Activated naive CD4-positive, alpha-beta T cell treated with anti-CD3 and anti-CD28 coated beads, Interleukin-2, amount 50 U/mL, for 72 hours (primary cell): ENCODE measurements at regions not wholly inside any gene's neighbourhood (a gene's known extent, or its start where the extent isn't known, plus 50 kb on each side); places are given as distances from the start of the nearest gene placed in this dataset.
"Not testable (repeated sequence)": the region's sequence is repeated elsewhere in the genome, so short reads cannot be mapped to it uniquely, and the experiment has no call there.

ENCODE experiments used
- ATAC-seq, 2 donors: fragments of 150-1000 bp; cut with Tn5 transposase; 2 replicates each; pipeline ENCODE4 v1.10.0; 2021; ENCODE audit warnings: mild to moderate bottlenecking in 2 of 2, moderate library complexity in 2 of 2
- DNase-seq, 2 donors: peaks; one replicate each; pipeline ENCODE4 v3.0.0; 2021 to 2022; ENCODE audit warnings: low spot score in 2 of 2
- H3K27ac Mint-ChIP-seq, 2 donors: one replicate each; pipeline ENCODE4 v1.8.0; 2022; ENCODE audit warnings: mild to moderate bottlenecking in 2 of 2, mixed read lengths in 2 of 2
- H3K36me3 Mint-ChIP-seq, 2 donors: one replicate each; pipeline ENCODE4 v1.8.0; 2022; ENCODE audit warnings: mixed read lengths in 2 of 2
- H3K9me3 Mint-ChIP-seq, 2 donors: one replicate each; pipeline ENCODE4 v1.8.0; 2022; ENCODE audit warnings: mixed read lengths in 2 of 2

DNA sequence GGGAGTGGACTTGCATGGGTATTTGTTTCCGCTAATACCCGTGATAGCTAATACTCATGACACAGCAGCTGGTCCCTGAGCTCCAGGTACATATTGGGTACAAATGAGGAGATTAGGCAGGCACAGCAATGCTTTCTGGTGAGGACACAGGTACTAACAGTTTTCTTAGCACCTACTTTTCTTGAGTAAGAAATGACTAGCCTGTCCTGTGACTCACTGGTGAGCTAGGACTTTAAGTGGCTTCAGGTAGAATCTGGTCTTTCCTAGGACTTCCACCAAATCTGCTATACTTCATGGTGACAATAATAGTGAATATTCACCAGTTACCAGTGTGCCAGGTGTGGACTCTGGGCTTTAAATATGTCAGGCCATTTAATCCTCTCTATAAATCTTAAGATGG lies 407.4 kb upstream of the NR3C2 start:
- Mint-ChIP-seq H3K27ac (no peak overlapping the region), H3K36me3 (no peaks in the 10 kb centered on the region), H3K9me3 (no peaks in the 10 kb centered on the region)
- DNase-seq (no peak), ATAC-seq (no peak)

DNA sequence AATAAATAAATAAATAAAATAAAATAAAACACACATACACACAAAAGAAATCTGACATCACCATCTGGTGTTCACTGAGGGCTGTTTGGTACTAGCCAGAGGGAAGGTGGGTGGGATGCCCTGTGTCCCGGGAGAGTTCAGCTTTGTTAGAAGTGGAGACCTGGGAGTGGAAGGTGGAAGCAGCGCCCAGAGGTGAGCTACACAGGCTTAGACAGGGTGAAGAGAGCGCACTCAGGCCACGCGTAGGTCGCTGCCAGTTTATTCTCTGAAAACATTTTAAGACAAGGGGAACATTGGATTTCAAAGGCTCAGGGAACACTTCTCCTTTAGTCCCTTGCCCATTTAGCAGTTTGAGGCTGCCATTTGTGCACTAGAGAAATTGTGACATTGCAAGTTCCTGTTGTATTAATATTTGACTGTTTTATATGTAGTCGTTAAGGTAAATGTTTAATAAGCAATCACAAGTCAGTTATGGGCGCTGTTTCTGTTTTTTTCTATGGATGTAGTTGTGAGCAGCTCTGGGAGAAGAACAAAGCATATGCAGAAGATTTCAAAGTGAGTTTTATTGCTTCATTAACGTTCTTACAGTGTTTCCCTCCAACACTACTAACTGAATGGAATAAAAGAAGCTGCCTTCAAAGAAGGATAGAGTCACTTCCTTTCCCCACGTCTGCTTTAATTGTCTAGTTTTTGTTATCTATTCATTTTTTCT lies 405.5 kb upstream of the NR3C2 start:
- ATAC-seq, result no peak
- no peaks in the 10 kb centered on the region for H3K36me3 Mint-ChIP-seq
- H3K9me3 Mint-ChIP-seq, result no peaks in the 10 kb centered on the region
- no peak overlapping the region for H3K27ac Mint-ChIP-seq
- no peak for DNase-seq

- ATAC-seq, result no peak
- Mint-ChIP-seq H3K9me3 (no peaks in the 10 kb centered on the region), H3K36me3 (no peaks in the 10 kb centered on the region), H3K27ac (no peak overlapping the region)
- DNase-seq, result no peak
Measured at GRCh38 chr4:148845609-148846008, 403.4 kb upstream of the NR3C2 start.

DNA sequence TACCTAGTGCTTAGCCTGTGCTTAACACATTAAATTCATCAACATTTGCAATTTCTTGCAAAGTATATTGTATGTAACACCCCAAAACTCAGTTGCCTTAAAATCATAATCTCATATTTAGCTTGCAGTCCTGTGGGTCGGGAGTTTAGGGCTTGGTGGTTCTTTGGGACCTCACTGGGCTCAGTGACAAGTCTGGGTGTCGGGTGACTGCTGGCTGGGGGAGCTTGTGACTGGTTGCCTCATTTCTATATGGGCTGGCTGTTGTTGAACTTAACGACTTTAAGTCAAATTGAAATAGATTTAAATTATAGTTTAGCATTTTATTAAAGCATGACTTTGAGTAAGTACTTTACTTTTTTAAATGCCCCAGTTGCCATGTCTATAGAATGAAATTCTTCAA lies 401.4 kb upstream of the NR3C2 start:
- Mint-ChIP-seq H3K27ac (no peak overlapping the region), H3K9me3 (no peaks in the 10 kb centered on the region), H3K36me3 (no peaks in the 10 kb centered on the region)
- ATAC-seq (no peak), DNase-seq (no peak)

DNA sequence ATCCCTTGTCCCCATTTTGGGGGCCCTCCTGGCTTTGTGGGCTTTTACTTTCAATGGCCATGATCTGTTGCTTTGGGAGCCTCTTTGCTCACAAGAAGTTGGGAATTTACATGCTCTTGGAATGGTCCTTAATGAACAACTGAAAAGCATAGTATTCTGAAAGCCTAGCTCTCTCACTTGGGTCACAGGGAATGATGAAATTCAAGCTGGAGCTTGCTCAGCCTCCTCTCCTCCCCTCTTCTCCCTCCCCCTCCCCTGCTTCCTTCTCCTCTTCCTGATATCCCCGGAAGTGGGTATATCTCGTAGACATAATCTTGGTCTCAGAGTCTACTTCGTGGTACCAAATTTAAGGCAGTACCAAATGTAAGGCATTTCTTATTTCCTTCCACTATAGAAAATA lies 400.6 kb upstream of the NR3C2 start:
- DNase-seq, result no peak
- peak overlapping the region in 1 of 2 donors; percentile 82 for H3K27ac Mint-ChIP-seq
- no peaks in the 10 kb centered on the region for H3K36me3 Mint-ChIP-seq
- no peaks in the 10 kb centered on the region for H3K9me3 Mint-ChIP-seq
- ATAC-seq, result no peak

DNA sequence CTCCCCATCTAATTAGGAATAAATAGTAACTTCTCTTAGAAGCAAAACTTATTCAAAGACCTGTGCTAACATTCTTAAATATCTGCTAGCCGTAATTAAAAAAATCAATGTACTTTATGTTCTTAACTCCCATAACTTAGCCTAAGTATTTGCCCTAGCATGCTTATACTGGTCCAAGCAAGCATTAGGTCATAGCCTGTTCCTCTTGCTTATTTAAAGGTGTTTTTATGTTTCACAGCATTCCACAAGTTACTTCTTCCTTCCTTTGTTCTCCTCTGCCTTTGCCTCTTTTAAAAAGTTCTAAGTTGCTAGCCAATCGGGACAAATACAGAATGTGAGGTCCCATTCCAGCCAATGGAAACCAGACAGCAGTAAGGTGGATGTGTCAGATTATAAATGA lies 395.4 kb upstream of the NR3C2 start:
- not testable (repeated sequence) for ATAC-seq, H3K36me3 Mint-ChIP-seq, H3K27ac Mint-ChIP-seq, DNase-seq, H3K9me3 Mint-ChIP-seq

DNA sequence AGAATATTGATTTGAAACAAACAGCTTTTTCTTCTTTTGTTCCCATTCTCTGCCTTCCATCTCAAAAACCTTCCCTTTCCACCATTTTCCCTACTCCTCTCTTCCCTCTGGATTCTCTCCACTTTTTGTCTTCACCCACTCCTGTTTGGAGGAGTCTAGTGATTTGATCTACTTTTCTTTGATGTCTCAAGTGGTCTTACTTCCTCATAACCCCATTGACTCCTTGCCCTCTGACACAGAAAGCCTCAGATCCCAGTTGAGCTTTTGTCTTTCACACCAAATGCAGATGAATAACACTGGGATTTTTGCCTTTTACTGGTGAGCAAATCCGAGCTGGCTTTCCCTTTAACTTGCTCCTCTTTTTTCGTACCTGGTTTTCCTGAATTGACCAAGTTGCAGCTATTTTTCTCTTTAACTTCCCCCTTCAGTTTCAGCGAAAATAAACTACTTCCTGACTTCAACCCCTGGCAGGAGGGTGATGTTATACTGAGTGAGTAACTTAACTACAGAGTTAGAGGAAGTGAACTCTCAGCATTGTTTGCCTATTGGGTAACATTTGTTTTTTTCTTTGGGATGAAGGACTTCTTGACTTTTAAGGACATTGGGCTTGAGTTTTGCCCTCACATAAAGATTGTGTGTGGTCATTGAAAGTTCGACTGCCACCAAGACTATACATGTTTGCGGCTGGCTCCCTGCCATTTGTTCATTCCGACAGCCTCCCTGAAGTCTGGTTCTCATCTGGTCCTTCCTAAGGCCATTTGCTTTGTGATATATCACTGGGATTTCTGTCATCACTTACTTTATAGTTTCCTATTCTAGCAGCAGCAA lies 392.8 kb upstream of the NR3C2 start:
- ATAC-seq (no peak), DNase-seq (no peak)
- Mint-ChIP-seq H3K9me3 (no peaks in the 10 kb centered on the region), H3K36me3 (no peaks in the 10 kb centered on the region), H3K27ac (no peak overlapping the region)

GRCh38 chr4:148831945-148832344 lies 389.7 kb upstream of the NR3C2 start:
- ATAC-seq (no peak), DNase-seq (no peak)
- Mint-ChIP-seq H3K36me3 (no peaks in the 10 kb centered on the region), H3K9me3 (peaks cover 0 to 4% of the 10 kb centered on the region in 2 donors), H3K27ac (no peak overlapping the region)

- Mint-ChIP-seq H3K9me3 (peaks cover 0 to 7% of the 10 kb centered on the region in 2 donors), H3K27ac (no peak overlapping the region), H3K36me3 (no peaks in the 10 kb centered on the region)
- DNase-seq (no peak), ATAC-seq (no peak)
Measured at GRCh38 chr4:148828291-148828690, 386.1 kb upstream of the NR3C2 start.

DNA sequence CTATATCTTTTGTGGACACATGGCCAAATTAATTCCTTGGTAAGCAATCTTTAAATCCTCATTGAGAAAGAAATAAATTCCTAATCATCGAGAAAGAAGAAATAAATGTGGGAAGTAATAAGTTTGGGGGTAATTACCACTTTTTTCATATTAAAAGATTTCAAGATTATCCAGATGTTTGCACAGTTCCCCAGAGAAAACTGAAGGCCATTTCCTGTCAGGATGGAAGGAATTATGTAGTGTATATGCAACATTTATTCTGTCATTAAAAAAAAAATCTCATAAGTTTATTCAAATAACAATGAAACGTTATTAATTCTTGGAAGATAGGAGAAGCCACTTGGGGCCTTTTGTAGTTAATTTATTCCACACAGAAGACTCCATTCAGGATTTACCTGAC lies 385.6 kb upstream of the NR3C2 start:
- ATAC-seq (no peak), DNase-seq (no peak)
- H3K27ac Mint-ChIP-seq, result no peak overlapping the region
- H3K36me3 Mint-ChIP-seq, result no peaks in the 10 kb centered on the region
- H3K9me3 Mint-ChIP-seq, result peaks cover 0 to 7% of the 10 kb centered on the region in 2 donors

DNA sequence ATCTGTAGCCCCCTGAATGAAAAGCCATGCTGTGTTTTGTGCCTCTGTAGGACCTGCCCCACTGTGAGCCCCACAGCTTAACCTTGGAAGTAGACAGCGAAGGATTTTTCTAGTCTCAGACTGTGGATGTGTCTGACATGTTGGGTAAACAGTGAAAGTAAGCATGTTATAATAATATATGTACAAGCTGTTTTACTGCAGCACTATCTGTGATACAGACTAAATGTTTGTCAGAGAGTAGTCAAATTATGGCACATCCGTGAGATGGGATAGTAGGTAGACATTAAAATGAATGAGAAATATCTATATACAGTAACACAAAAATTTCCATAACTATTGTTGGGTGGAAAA lies 381.2 kb upstream of the NR3C2 start:
- ATAC-seq, result no peak
- Mint-ChIP-seq H3K27ac (no peak overlapping the region), H3K36me3 (no peaks in the 10 kb centered on the region), H3K9me3 (peaks cover 0 to 3% of the 10 kb centered on the region in 2 donors)
- DNase-seq, result no peak

DNA sequence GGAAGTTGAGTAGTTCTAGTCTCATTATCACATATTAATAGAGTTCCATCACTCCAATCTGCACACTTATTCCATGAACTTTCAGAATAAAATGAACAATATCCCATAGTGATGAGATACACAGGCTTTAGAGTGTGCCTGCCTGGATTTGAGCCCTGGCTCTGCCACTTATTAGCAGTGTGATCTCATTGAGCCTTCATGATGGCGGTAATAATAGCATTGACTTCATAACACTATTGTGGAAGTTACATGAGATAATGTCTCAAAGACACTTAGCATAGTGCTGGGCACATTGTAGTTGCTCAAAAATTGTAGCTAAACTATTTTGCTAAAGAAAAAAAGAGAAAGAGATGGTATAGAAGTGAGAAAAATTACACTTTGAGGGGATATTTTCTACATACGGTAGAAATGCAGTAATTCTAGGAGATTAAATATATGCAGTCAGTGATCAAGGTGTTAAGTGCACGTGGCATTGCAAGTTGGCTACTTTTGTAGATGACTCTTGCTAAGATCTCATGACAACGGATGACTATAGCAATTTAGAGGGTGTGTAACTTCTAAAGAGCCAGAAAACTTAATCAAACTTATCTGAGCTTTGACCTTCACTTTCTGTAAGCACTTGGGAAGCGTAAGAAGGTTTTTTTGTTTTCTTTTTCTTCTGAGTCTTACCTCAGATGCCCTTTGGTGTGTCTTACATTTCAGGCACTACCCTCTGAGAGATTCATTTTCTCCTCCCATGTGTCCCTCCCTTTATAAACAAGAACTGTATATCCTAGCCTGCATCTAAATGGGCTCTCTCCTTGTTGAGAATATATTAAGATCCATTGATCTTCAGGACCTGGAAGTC lies 380.6 kb upstream of the NR3C2 start:
- peaks cover 0 to 3% of the 10 kb centered on the region in 2 donors for H3K9me3 Mint-ChIP-seq
- DNase-seq, result no peak
- H3K27ac Mint-ChIP-seq, result no peak overlapping the region
- ATAC-seq, result no peak
- no peaks in the 10 kb centered on the region for H3K36me3 Mint-ChIP-seq

DNA sequence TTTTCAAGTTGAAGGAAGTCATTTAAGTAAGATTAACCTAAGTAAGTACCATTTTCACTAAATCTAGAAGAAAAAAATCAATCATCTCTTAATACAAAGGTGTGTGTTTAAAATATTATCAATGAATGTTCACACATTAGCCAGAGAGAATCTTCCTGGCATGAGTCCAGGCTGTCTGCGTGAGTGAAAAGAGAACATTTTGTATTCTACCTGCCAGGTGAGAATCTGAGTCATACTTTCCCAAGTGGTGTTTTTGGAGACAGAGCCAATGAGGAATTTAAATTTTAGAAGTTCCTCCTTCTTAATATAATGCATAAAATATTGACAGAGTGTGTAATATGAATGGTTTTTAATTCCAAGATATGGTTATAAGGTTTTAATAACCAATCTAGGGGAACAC lies 371.8 kb upstream of the NR3C2 start:
- H3K9me3 Mint-ChIP-seq, result peaks cover 5 to 13% of the 10 kb centered on the region in 2 donors
- H3K27ac Mint-ChIP-seq, result no peak overlapping the region
- ATAC-seq, result no peak
- peaks cover 0 to 11% of the 10 kb centered on the region in 2 donors for H3K36me3 Mint-ChIP-seq
- no peak for DNase-seq

DNA sequence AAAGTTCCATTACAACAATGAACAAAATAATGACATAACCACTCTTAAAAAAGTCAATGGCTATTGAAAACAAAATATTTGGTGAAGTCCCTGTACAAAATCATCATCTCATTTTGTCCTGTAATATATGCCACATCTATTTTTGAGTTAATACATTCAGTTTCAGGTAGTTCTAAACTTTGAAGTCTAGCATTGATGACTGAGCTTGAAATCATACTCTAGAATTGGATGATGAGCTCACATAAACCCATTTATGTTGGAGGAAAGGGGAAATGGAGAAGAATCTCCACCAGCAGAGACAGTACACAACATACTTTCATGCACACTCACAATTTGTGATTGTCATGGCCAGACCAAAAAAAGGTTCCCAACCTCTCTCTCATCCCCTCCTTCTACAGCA lies 371.1 kb upstream of the NR3C2 start:
- Mint-ChIP-seq H3K27ac (no peak overlapping the region), H3K9me3 (peaks cover 5 to 13% of the 10 kb centered on the region in 2 donors), H3K36me3 (peaks cover 0 to 11% of the 10 kb centered on the region in 2 donors)
- DNase-seq (no peak), ATAC-seq (no peak)

DNA sequence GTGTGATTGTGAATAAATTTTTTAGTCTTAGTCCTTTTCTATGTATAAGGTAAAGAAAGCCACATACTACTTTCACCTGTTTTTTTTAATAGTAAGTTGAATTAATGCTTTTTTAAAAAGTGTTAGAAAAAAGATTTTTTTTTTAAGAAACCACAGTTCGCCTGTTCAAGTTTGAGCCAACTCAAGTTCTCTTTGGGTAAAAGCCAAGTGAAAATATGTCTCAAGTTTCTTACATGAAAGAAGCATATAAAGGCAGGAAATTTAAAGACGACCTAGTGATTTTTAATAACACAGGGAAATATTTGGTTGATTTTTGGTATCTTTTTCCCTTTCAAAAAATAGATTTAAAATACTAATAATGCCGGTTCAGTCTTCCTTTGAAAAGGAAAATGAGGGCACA lies 369.9 kb upstream of the NR3C2 start:
- no peak overlapping the region for H3K27ac Mint-ChIP-seq
- peaks cover 0 to 11% of the 10 kb centered on the region in 2 donors for H3K36me3 Mint-ChIP-seq
- peaks cover 5 to 13% of the 10 kb centered on the region in 2 donors for H3K9me3 Mint-ChIP-seq
- ATAC-seq (no peak), DNase-seq (no peak)

GRCh38 chr4:148810461-148810860 lies 368.2 kb upstream of the NR3C2 start:
- DNase-seq, result no peak
- peaks cover 0 to 6% of the 10 kb centered on the region in 2 donors for H3K9me3 Mint-ChIP-seq
- peaks cover 0 to 6% of the 10 kb centered on the region in 2 donors for H3K36me3 Mint-ChIP-seq
- ATAC-seq, result no peak
- H3K27ac Mint-ChIP-seq, result no peak overlapping the region

DNA sequence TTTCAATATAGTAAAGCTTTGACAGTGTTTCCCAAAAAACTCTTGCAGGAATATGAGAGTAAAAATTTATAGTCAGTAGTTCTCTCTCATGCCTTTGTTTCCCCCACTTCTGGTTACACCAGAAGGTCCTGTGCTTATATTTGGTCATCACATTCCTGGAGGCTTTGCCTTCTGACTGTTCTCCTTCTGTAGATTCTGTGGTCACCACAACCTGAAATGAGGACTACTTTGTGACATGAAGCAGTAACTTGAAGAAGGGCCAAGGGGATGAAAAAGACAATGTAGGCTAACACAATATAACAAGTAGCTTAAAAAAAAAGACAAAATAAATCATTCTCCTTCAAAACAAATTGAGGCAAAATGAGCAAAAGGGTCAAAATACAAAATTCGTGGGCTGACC lies 366.2 kb upstream of the NR3C2 start:
- Mint-ChIP-seq H3K27ac (no peak overlapping the region), H3K36me3 (no peaks in the 10 kb centered on the region), H3K9me3 (no peaks in the 10 kb centered on the region)
- no peak for DNase-seq
- no peak for ATAC-seq
